ENCODE measurements at regions not wholly inside any gene's neighbourhood (a gene's known extent, or its start where the extent isn't known, plus 50 kb on each side); places are given as distances from the start of the nearest gene placed in this dataset.
A peak's percentile ranks its signal among the peaks of the same experiment; 100 is the strongest.

DNA sequence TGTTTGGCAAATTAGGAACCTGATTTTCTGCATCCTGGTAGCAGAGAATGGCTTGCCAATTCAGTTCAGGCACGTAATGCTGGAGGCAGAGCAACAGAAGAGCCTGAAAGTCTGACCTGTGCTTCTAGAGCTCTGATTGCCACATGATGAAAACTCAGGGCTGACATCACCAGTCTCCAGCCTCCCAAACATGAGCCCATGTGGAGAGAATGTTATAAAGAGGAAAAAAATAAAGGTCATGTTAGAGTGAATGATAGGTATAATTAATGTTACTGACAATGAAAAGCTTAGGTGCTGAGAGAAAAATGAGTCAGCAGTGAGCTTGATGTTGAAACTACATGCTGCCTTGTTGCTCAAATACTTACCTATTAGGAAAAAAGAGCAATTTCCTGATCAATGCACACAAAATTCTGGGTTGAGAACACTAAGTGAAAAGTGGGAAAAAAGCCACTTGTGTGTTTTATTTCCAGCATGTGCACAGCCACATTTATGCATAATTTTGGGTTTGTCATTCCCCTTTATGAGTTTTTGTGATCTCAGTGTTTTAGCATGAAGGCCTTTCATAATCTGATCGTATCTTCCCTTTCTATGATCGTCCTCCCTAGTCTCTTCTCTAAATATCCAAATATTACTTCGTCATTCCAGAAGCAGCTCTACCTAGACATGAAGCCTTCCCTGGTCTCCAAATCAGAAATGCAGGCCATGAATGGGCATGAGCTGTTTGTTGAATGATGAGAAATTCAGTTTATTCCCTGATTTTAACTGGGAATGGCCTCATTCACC lies 113.3 kb upstream of the CPEB2 start:
- Histone ChIP-seq H3K27me3 (no peaks in the 10 kb centered on the region), H3K36me3 (no peaks in the 10 kb centered on the region), H3K9me3 (replicated peaks in 1 of 11) (peaks cover 0 to 14% (median 0%) of the 10 kb centered on the region in 11 experiments; a peak in 3 of 22 replicates), H4K20me1 (no peaks in the 10 kb centered on the region), H3K4me3 (no peak overlapping the region), H3K4me2 (peak overlapping the region in 3 of 11 experiments; percentile 35 to 70 (median 53); a peak in 5 of 22 replicates), H3K4me1 (peaks cover 0 to 19% (median 0%) of the 10 kb centered on the region in 10 experiments; a peak in 5 of 20 replicates), H3K27ac (peak overlapping the region in 2 of 11 experiments; percentile 18 to 49; a peak in 4 of 22 replicates), H3K9ac (no peak overlapping the region)
- no peak for TF ChIP-seq Cebpa-rat (IDR thresholded peaks at IDR 0.05)

DNA sequence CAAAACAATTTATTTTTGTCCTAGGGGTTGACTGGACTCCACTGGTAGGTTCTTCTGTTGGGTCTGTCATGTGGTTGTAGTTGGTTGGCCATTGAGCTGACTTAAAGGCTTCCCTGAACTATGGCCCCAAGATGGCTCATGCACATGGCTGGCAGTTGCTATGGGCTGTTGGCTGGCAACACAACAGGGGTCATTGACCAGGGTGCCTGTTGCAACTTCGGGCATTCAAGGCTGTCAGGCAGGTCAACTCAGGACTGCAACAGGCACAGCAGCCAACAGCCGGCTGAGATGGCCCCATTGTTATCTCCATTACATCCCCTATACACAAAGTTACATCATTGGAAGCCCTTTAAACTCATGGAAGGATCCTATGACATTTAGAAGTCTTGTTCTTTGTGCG lies 109.7 kb upstream of the CPEB2 start:
- Histone ChIP-seq H3K36me3 (no peaks in the 10 kb centered on the region), H3K4me2 (no peak overlapping the region), H4K20me1 (no peaks in the 10 kb centered on the region), H3K9ac (no peak overlapping the region), H3K4me3 (no peak overlapping the region), H3K9me3 (replicated peaks in 1 of 11) (peaks cover 0 to 7% (median 0%) of the 10 kb centered on the region in 11 experiments; a peak in 3 of 22 replicates), H3K27me3 (no peaks in the 10 kb centered on the region), H3K27ac (no peak overlapping the region), H3K4me1 (peaks cover 0 to 19% (median 0%) of the 10 kb centered on the region in 10 experiments; a peak in 5 of 20 replicates)
- no peak for TF ChIP-seq Cebpa-rat (IDR thresholded peaks at IDR 0.05)

DNA sequence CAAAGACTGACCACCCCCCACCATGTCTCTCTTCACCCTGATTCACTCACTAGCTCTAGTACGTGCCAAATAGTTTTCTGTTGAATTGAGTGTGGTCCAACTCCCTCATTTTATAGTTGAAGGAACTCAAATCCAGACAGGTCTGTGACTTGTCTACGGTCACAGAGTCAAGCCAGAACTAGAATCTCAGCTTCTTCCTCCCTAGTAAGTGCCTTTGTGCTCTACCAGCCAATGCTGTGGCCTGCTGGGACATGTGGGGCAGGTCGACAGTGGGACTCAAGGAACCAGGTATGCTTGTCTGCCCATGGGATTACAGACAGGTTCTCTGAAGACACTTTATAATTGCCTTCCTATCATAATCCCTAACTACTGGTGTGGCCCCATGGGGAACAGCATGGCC lies 108.6 kb upstream of the CPEB2 start:
- Histone ChIP-seq H3K9me3 (replicated peaks in 1 of 11) (peaks cover 0 to 5% (median 0%) of the 10 kb centered on the region in 11 experiments; a peak in 1 of 22 replicates), H3K9ac (no peak overlapping the region), H3K4me3 (no peak overlapping the region), H4K20me1 (no peaks in the 10 kb centered on the region), H3K4me1 (peaks cover 0 to 8% (median 0%) of the 10 kb centered on the region in 10 experiments; a peak in 5 of 20 replicates), H3K36me3 (no peaks in the 10 kb centered on the region), H3K4me2 (no peak overlapping the region), H3K27me3 (no peaks in the 10 kb centered on the region), H3K27ac (no peak overlapping the region)
- TF ChIP-seq Cebpa-rat (IDR thresholded peaks at IDR 0.05): no peak

DNA sequence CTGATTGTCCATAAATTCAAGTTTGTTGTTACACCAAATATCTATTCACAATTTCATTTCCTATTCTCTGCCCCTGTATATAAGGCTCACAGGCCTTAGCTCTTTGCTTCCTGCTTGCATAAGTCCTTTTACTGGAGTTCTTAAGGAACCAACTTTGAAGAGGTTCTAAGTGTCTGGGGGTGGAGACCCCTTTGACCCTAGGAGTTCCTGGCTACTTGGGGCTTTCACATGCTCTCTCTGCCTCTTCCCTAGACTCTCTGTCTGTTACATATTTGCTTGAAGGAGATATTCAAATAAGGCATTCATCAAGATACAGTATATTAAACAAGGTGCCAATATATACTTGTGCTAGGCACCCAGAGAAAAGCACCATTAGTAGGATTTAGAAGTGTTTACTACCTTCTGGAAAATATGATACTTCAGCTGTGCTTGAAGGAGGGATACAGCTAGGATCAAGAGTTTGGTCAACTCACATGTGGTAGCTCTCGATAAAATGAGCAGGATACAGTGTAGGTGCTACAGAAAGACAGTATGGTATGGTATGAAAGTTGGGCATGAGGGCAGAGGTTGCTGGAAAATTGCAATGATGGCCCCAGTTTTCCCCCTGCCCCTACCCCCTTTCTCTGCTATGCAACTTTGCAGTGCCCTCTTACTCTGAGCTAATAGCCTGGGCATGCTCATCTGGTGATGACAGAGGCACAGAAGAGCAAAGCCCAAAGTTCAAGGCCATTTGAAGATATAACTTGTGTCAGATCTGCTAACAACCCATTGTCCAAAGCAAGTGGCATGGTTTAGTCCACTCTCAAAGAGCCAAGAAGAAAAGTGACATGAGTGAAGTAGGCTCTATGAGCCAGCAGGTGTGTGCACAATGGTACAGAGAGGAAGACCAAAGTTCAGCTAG lies 107.6 kb upstream of the CPEB2 start:
- Histone ChIP-seq H3K36me3 (no peaks in the 10 kb centered on the region), H3K4me2 (no peak overlapping the region), H3K4me1 (no peaks in the 10 kb centered on the region), H3K9me3 (replicated peaks in 1 of 11) (peaks cover 0 to 5% (median 0%) of the 10 kb centered on the region in 11 experiments; a peak in 1 of 22 replicates), H3K9ac (no peak overlapping the region), H3K27ac (no peak overlapping the region), H3K27me3 (no peaks in the 10 kb centered on the region), H4K20me1 (no peaks in the 10 kb centered on the region), H3K4me3 (no peak overlapping the region)
- no peak for TF ChIP-seq Cebpa-rat (IDR thresholded peaks at IDR 0.05)

DNA sequence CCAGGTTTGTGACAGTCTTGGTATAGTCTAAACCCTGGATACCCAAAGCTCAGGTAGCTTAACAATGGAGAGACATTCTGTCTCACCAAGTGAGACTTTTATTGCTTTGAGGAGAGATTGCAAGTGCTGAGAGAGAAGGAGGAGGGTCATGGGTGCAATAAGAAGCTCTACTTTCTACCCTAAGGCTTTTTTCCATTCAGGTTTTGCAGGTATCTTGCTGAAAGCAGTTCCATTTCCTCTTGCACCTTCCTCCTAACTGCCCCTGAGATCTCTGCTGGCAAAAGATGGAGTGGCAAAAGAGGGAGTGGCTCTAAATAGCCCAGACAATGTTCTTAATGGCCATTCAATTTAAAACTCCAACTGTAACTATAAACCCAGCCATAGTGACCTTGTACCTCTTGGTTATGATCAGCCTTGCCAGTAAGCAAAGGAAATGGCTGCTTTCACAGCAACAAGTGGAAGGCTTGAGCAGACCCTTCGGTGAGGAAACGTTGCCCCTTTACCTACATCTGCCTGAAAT lies 105.6 kb upstream of the CPEB2 start:
- Histone ChIP-seq H3K4me1 (no peaks in the 10 kb centered on the region; a peak in 1 of 20 replicates), H3K9me3 (replicated peaks in 1 of 11) (peaks cover 0 to 5% (median 0%) of the 10 kb centered on the region in 11 experiments; a peak in 1 of 22 replicates), H4K20me1 (no peaks in the 10 kb centered on the region), H3K9ac (no peak overlapping the region), H3K4me3 (no peak overlapping the region), H3K27ac (no peak overlapping the region), H3K4me2 (no peak overlapping the region), H3K36me3 (no peaks in the 10 kb centered on the region), H3K27me3 (no peaks in the 10 kb centered on the region)
- no peak for TF ChIP-seq Cebpa-rat (IDR thresholded peaks at IDR 0.05)

DNA sequence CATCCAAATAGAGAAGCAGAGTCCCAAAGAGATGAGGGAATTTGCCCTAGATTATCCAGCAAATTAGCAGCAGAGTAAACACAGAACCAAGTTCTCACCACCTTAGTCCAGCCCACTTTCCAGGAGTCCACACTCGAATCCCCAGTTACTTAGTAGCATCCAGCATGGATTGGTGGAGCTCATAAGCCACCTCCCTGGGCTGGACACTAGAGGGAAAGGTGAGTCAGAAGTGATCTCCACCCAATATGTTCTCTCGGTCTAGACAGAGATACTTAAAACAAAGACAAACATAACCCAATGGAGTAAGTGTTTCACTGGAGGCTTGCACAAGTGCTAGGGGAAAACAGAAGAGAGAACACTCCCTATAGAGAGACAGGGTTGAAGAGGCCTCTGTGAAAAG lies 105.1 kb upstream of the CPEB2 start:
- Histone ChIP-seq H3K36me3 (no peaks in the 10 kb centered on the region), H3K4me1 (peaks cover 0 to 5% (median 0%) of the 10 kb centered on the region in 10 experiments; a peak in 5 of 20 replicates), H3K27ac (no peak overlapping the region), H4K20me1 (no peaks in the 10 kb centered on the region), H3K9ac (no peak overlapping the region), H3K4me2 (no peak overlapping the region), H3K9me3 (replicated peaks in 1 of 11) (peaks cover 0 to 5% (median 0%) of the 10 kb centered on the region in 11 experiments; a peak in 1 of 22 replicates), H3K27me3 (no peaks in the 10 kb centered on the region), H3K4me3 (no peak overlapping the region)
- TF ChIP-seq Cebpa-rat (IDR thresholded peaks at IDR 0.05): no peak

DNA sequence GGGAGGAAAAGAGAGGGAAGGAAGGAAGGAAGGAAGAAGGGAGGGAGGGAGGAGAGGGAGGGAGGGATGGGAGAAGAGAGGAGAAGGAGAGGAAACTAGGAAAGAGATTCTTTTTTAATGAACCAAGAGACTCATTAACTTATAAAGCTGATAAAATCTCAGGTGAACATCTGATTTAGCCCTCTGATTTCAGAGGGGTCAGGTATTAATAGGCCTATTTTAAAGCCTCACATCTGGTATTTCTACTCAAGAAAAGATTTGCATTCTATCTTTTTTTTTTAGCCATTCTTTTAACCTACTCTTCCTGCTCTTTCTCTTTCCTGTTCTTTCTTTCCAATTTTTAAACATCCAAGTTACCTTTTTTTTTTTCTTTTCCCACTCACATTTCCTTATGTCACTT lies 103.3 kb upstream of the CPEB2 start:
- no peaks in the 10 kb centered on the region for H3K9me3 ChIP-seq (replicated peaks in 1 of 11)
- no peak overlapping the region for H3K9ac ChIP-seq
- no peaks in the 10 kb centered on the region for H4K20me1 ChIP-seq
- no peaks in the 10 kb centered on the region for H3K27me3 ChIP-seq
- TF ChIP-seq Cebpa-rat (IDR thresholded peaks at IDR 0.05): no peak
- peaks cover 0 to 16% (median 0%) of the 10 kb centered on the region in 10 experiments; a peak in 5 of 20 replicates for H3K4me1 ChIP-seq
- H3K4me2 ChIP-seq: no peak overlapping the region
- H3K36me3 ChIP-seq: no peaks in the 10 kb centered on the region
- H3K4me3 ChIP-seq: no peak overlapping the region
- H3K27ac ChIP-seq: no peak overlapping the region

DNA sequence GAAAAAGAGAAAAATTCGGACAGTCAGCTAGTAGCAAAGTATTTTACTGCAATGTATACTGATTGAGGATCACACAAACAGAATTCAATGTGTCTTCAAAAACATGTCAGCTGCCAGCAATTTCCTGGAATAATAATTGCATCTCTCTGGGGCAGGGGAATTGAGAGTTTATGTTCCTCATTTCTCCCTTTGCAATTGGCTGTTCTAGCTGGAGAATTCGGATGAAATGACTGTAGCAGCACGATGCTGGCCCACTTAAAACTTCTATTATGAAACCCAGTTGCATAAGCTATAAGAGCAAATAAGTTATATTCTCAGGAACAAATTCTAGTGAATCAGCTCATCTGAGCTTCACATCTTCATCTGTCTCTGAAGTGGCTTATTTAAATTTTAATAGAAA lies 99.9 kb upstream of the CPEB2 start:
- no peak for TF ChIP-seq Cebpa-rat (IDR thresholded peaks at IDR 0.05)
- H3K36me3 ChIP-seq: no peaks in the 10 kb centered on the region
- H3K4me2 ChIP-seq: peak overlapping the region in 2 of 11 experiments; percentile 32 to 67; a peak in 3 of 22 replicates

More for the DNA sequence above, 99.9 kb upstream of the CPEB2 start:
- no peak overlapping the region for H3K9ac ChIP-seq
- no peak overlapping the region; a peak in 1 of 22 replicates for H3K27ac ChIP-seq
- H4K20me1 ChIP-seq: no peaks in the 10 kb centered on the region
- peaks cover 7 to 40% (median 13%) of the 10 kb centered on the region in 10 experiments; a peak in 19 of 20 replicates for H3K4me1 ChIP-seq
- no peaks in the 10 kb centered on the region for H3K27me3 ChIP-seq
- no peak overlapping the region for H3K4me3 ChIP-seq
- H3K9me3 ChIP-seq (replicated peaks in 1 of 11): peaks cover 0 to 7% (median 0%) of the 10 kb centered on the region in 11 experiments; a peak in 5 of 22 replicates

All from BLaER1 treated with 17β-estradiol and CSF1 and Interleukin-3, amounts not matched to agents 10 nM and 100 nM (cell line).